WERI-Rb-1 (cell line): ENCODE measurements at regions not wholly inside any gene's neighbourhood (a gene's known extent, or its start where the extent isn't known, plus 50 kb on each side); places are given as distances from the start of the nearest gene placed in this dataset.
A peak's percentile ranks its signal among the peaks of the same experiment; 100 is the strongest.

Experiments used
- DNase-seq: peaks from one replicate; pipeline ENCODE4 v3.0.0-alpha.2; 2020
- H3K27ac ChIP-seq: fragments of 250-450 bp; sonication (Bioruptor Pico); 2 replicates; pipeline ENCODE4 v1.5.1; 2020; ENCODE audit warnings: mild to moderate bottlenecking, moderate library complexity
- H3K27me3 ChIP-seq: fragments of 250-450 bp; sonication (Bioruptor Pico); 2 replicates; pipeline ENCODE4 v1.5.1; 2021; ENCODE audit warnings: mild to moderate bottlenecking, low read depth, moderate library complexity; ENCODE audit not compliant: insufficient read depth, severe bottlenecking
- H3K36me3 ChIP-seq: fragments of 250-450 bp; sonication (Bioruptor Pico); 2 replicates; pipeline ENCODE4 v1.5.1; 2020; ENCODE audit warnings: mild to moderate bottlenecking, moderate library complexity
- H3K4me3 ChIP-seq: 2 replicates; pipeline ENCODE4 v1.5.1; 2011; ENCODE audit warnings: low read depth, mild to moderate bottlenecking, control low read depth, low read length
- H3K9me3 ChIP-seq: fragments of 250-450 bp; sonication (Bioruptor Pico); 2 replicates; pipeline ENCODE4 v1.5.1; 2021; ENCODE audit warnings: mild to moderate bottlenecking, moderate library complexity; ENCODE audit not compliant: severe bottlenecking
- CTCF ChIP-seq: IDR thresholded peaks from 2 replicates; pipeline ENCODE4 v1.5.1; 2011; ENCODE audit warnings: low read depth, mild to moderate bottlenecking, control low read depth, inconsistent platforms, low read length

DNA sequence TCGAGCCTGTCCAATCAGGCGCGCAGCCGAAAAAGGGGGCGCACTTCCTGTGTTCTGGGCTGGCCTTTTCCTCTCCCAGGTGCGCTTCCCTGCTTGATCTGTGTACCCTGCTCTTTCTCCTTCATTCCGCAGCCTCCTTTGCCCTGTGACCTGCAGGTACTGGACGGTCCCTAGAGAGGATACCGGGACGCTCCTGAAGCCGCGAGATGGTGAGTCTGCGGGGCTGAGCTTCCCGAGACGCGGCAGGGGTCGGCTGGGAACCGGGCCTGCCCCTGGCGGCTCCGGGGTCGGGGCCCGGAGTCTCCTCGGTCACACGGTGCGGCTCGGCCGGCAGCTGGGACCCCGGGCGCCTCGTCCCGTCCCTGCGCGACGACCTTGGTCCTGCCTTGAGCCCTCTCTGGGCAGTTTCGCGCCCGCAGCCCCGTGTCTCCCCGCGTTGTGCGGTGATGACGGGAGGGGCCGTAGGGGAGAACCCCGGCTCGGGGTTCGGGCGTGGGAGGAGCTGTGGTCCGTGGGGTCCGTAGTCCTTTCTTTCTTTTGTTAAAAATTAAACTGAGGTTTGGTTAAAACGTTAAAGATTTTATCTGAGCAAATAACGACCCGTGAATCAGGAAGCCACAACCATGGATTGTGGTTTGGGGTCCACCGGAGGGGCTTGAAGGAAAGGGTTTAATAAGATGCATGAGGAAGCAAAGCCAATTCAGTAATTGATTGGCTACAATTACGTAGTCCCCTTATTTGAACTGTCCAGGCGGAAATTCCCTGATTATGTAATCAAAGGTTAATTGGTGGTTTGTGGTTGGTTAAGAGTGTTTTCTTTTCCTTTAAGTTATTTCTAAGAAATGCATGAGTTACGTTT is 172.8 kb upstream of the ZNF267 start:
- Histone ChIP-seq H3K4me3 (peak overlapping the region; percentile 98), H3K9me3 (no peaks in the 10 kb centered on the region), H3K27ac (no peak overlapping the region), H3K36me3 (peaks cover 18% of the 10 kb centered on the region), H3K27me3 (peaks cover 3% of the 10 kb centered on the region)
- peak; percentile 41; the same call in 1 of the 2 replicates for TF ChIP-seq CTCF
- DNase-seq = peak; percentile 92

- peaks cover 3% of the 10 kb centered on the region for H3K27me3 ChIP-seq
- H3K4me3 ChIP-seq = no peak overlapping the region
- H3K9me3 ChIP-seq = no peaks in the 10 kb centered on the region
- H3K36me3 ChIP-seq = peaks cover 21% of the 10 kb centered on the region
- H3K27ac ChIP-seq = no peak overlapping the region
- no peak for TF ChIP-seq CTCF
- DNase-seq = no peak
Measured at GRCh38 chr16:31701734-31702133, 171.9 kb upstream of the ZNF267 start.

DNA sequence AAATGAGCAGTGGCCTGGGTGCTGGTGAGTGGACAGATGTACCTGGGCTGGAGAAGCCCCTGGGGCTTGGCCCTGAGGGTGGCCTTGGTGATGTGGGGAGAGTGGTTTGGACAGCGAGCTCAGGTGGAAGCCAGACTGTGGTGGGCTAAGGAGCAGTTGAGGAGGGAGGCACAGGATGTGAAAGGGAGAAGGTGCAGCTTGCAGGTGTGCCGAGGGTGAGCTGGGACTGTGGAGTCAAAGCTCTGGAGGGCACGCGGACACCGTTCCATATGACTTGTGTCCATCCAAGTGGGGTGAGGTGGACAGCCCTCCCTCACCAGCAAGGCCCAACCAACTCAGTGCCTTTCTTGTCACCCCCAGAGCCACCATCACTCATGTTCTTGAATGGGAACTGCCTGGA is 170.8 kb upstream of the ZNF267 start:
- peaks cover 24% of the 10 kb centered on the region for H3K36me3 ChIP-seq
- H3K4me3 ChIP-seq = no peak overlapping the region
- no peak for DNase-seq
- no peaks in the 10 kb centered on the region for H3K9me3 ChIP-seq
- H3K27ac ChIP-seq = no peak overlapping the region
- no peak for TF ChIP-seq CTCF
- peaks cover 3% of the 10 kb centered on the region for H3K27me3 ChIP-seq

DNA sequence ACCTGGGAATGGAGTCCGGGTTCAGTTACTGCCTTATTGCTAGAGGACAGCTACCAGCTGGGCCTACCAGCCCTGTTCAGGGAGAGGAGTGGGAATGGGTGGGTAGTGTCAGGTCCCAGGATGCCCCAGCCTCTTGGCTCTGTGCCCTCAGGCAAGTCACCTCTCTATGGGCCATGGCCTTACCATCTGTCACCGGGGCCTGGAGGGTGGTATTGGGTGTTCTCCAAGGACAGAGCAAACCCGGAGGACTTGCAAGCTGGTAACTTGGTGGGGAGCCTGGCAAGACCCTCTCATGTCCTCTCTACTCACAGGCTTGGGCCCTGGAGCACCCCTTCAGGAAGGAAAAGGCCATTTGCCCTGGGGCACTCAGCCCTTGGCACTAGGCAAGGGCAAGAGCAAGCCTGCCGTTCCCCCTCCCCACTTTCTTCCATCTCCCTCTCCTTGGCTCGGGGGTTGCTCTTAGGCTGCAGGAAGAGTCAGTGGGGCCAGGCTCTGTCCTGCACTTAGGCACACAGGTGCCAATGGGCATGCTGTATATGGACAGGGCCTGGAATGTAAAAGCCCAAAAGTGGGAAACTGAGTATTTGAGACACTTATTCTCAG is 170.0 kb upstream of the ZNF267 start:
- Histone ChIP-seq H3K27me3 (peaks cover 3% of the 10 kb centered on the region), H3K9me3 (no peaks in the 10 kb centered on the region), H3K36me3 (peaks cover 29% of the 10 kb centered on the region), H3K4me3 (no peak overlapping the region), H3K27ac (no peak overlapping the region)
- no peak for TF ChIP-seq CTCF
- DNase-seq = no peak

DNA sequence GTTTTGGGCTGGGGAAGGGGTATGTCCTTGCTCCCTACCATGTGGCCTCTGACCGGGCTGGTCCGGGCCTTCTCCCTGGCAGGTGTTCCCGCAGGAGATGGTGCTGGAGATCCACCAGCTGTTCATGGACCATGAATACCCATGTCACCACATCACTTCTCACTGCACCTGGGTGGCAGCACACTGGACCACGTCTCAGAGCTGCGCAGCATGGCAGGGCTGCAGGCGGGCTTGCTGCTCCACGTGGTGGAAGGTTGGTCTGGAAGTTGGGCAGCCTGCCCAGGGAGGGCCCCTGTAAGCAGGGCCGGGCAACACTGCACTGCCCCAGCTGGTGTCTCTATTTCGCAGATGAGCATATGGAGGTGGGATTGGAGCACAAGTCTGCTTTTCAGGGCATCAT is 169.5 kb upstream of the ZNF267 start:
- H3K36me3 ChIP-seq = peaks cover 29% of the 10 kb centered on the region
- H3K9me3 ChIP-seq = no peaks in the 10 kb centered on the region
- no peak for TF ChIP-seq CTCF

More for the DNA sequence above, 169.5 kb upstream of the ZNF267 start:
- Histone ChIP-seq H3K27me3 (peaks cover under 1% of the 10 kb centered on the region), H3K27ac (no peak overlapping the region), H3K4me3 (no peak overlapping the region)
- DNase-seq = no peak
